Astrocyte of the hippocampus (primary cell): ENCODE measurements at regions not wholly inside any gene's neighbourhood (a gene's known extent, or its start where the extent isn't known, plus 50 kb on each side); places are given as distances from the start of the nearest gene placed in this dataset.
"Not testable (repeated sequence)": the region's sequence is repeated elsewhere in the genome, so short reads cannot be mapped to it uniquely, and the experiment has no call there.

Source experiments
- DNase-seq: peaks from one replicate; pipeline ENCODE4 v3.0.0; 2011; ENCODE audit warnings: low read depth, low spot score

GRCh38 chr7:76971201-76971600, 61.0 kb downstream of the SPDYE17 start:
- not testable (repeated sequence) for DNase-seq

DNA sequence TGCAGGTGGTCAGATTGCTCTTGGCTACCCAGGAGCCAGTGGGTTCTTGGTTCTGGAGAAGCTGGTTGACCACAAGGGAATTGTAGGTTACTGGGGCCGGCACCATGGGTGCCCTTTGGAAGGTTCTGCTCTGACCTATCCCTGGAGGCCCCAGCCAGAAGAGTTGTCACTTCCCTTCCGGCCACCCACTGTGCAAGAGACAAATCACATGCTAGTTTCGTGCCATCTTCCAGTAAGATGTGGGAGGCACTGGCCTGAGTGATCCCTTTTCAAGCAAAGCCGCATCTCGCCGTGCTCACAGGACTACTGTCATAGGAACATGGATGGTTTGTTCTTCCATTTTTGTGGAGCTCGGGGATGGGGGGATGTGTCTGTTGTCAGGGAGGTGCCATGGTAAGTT, 62.3 kb downstream of the SPDYE17 start:
- DNase-seq: not testable (repeated sequence)

DNA sequence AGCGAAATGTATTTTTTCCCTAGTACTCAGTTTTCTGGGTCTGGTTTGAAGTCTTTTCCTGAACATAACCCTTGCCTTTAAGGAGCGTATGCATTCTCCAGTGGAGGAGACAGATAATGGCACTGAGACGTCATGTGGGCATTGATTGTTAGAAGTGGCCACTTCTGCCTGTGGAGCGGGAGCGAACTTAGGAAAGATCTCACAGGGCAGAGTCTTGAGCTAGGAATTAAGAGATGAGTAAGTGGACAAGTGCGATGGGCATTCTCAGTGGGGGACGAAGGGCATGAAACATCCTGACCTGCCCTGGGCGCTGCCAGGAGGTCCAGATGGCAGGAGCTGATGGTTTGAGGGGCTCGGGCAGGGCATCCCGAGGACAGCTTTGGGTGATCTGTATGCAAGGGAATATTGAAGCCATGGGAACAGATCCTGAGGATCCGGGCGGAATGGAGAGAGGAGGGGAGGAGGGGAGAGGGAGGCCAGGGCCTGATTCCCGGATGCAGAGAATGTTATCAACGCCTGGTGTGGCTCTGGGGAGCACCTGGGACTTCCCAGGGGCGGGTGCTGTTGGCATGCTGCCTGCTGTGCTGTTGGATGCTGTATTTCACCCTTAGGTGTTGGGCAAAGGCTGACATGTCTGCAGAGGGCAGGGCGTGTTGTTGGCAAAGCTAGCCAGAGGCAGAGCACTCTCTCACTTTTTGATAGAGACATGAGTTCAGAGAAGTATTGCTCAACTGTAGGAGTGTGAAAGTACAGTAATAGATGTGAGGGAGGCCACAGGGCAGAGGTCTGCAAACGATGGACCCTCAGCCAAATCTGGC, 66.2 kb downstream of the SPDYE17 start:
- DNase-seq: not testable (repeated sequence)

GRCh38 chr7:76964050-76964449, 68.1 kb downstream of the SPDYE17 start:
- not testable (repeated sequence) for DNase-seq

DNA sequence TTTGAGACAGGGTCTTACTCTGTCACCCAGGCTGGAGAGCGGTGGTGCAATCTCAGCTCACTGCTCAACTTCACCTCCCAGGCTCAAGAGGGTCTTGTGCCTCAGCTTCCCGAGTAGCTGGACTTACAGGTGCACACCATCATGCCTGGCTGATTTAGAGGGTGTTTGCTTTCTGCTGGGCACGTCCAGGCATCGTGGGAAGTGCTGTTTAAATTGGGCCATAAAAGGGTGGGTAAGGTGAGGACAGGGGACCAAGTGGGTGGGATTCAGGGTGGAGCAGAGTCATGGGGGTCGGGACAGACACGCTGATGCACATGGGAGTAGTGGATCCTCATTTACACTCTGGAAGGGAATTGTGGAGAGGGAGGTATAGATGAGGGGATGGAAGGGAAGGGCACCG, 69.1 kb downstream of the SPDYE17 start:
- DNase-seq: not testable (repeated sequence)

- not testable (repeated sequence) for DNase-seq
These were observed 71.7 kb downstream of the SPDYE17 start for GRCh38 chr7:76960400-76960986.

GRCh38 chr7:76959573-76960399, 72.4 kb downstream of the SPDYE17 start:
- not testable (repeated sequence) for DNase-seq

- not testable (repeated sequence) for DNase-seq
These were observed 75.6 kb downstream of the SPDYE17 start for GRCh38 chr7:76956531-76956930.

DNA sequence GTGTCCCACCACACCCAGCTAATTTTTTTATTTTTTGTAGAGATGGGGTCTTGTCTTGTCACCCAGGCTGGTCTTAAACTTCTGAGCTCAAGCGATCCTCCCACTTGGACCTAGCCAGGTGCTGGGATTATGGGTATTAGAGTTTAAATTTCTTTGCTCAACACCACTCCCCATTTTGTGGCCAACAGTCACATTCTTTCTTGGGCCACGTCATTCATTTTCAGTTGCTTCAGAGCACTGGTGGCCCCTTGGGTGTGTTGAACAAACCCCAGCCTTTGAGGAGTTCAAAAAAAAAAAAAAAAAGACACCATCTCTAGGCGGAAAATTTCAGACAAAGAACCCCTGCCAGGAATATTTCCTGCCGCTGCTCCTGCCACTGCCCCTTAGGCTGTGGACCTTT, 77.0 kb downstream of the SPDYE17 start:
- DNase-seq: not testable (repeated sequence)

GRCh38 chr7:76944603-76945002, 87.6 kb downstream of the SPDYE17 start:
- DNase-seq: not testable (repeated sequence)

GRCh38 chr7:76941809-76942765, 90.1 kb downstream of the SPDYE17 start:
- not testable (repeated sequence) for DNase-seq

DNA sequence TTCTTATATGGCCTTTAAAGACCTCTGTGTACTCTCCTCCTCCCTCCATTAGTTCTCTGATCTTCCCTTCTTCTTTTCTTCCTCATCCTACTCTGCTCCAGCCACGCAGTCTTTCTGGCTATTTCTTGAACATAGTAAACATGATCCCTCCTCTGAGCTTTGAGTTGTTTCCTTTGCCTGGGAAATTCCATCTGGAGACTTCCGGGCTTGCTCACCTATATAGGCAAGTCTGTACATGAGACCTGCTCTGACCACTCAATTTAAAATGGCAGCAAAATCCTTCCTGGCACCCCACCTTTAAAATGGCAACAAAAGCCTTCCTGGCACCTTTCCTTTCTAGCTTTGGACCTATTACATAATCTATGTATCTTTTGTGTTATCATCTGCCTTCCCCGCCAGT, 94.4 kb downstream of the SPDYE17 start:
- DNase-seq: not testable (repeated sequence)

GRCh38 chr7:76937330-76937729, 94.8 kb downstream of the SPDYE17 start:
- DNase-seq: not testable (repeated sequence)

DNA sequence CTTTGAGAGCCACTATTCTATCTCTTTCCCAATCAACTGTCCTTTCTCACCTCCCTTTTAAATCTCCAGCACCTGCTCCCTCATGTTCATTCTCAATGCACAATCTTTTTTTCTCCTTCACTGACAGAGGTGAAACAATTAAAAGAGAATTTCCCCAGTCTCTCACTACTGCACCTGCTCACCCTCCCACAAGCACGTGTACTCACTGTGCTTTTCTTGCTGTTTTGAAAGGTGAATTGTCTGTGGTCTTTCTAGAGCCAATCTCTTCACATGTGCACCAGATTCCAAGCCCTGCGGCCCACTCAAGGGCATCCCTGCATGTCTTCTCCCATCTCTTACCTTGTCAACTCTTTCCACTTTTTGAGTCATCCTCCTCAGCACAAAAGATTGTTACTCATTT, 95.8 kb downstream of the SPDYE17 start:
- not testable (repeated sequence) for DNase-seq

GRCh38 chr7:76934711-76935110, 97.5 kb downstream of the SPDYE17 start:
- DNase-seq: not testable (repeated sequence)

GRCh38 chr7:76932957-76933356, 99.2 kb downstream of the SPDYE17 start:
- DNase-seq: not testable (repeated sequence)

DNA sequence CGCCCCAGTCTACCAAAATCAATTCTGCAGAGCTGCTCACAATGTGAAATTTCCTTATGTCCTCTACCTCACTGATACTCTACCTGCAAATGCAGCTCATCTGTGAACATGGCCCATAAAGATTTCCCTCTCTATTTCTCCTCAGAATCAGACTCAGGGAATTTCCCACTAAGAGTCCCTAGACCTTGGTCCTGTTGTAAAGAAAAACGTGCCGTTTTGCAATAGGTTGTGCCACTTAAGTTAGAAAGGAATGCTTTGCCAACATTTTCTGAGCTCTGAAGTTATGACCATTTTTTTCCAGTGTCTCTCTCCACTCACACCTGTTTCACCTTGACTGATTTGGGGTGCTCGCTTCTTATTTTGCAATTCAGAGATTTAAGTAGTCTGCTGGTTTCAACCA, 100.7 kb downstream of the SPDYE17 start:
- DNase-seq: not testable (repeated sequence)

DNA sequence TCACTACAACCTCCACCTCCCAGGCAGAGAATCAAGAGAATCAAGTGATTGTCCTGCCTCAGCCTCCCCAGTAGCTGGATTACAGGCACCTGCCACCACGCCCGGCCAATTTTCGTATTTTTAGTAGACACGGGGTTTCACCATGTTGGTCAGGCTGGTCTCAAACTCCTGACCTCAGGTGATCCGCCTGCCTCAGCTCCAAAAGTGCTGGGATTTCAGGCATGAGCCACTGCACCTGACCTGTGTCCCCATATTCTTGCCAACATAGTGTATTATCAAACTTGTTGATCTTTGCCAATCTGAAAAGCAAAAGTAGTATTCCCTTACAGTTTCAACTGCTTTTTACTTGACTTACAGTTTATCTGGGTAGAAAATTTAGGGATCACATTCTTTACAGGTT, 101.7 kb downstream of the SPDYE17 start:
- not testable (repeated sequence) for DNase-seq

DNA sequence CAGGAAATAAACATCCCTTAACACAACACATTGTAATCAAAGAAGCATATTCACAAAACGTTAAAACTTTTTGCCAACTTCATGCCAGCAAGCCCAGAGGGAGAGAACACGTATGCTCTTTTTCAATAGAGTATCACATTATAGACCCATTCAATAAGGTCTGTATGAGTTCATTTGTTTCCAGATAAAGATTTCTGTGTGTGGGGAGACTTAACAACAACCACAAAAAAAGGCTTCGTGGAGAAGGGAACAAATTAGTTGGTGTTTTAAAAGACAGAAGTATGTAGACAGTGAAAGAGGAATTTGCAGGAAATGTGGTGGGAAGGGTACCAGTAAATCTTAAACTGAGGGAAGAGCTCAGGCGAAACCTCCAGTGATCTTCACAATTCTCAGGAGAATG, 103.4 kb downstream of the SPDYE17 start:
- not testable (repeated sequence) for DNase-seq

GRCh38 chr7:76927741-76928393, 104.3 kb downstream of the SPDYE17 start:
- DNase-seq: not testable (repeated sequence)
